Endothelial cell of umbilical vein (primary cell): ENCODE measurements at regions not wholly inside any gene's neighbourhood (a gene's known extent, or its start where the extent isn't known, plus 50 kb on each side); places are given as distances from the start of the nearest gene placed in this dataset.

Experiments
- MYC ChIP-seq: IDR thresholded peaks from one replicate; pipeline ENCODE4 v1.6.1; 2011; ENCODE audit warnings: mild to moderate bottlenecking, low read depth, low read length
- POLR2A ChIP-seq: IDR thresholded peaks from 2 replicates; pipeline ENCODE4 v1.6.1; 2012; ENCODE audit warnings: low read depth, mild to moderate bottlenecking, control low read depth, low read length
- POLR2AphosphoS5 ChIP-seq: IDR thresholded peaks from 2 replicates; pipeline ENCODE4 v1.6.1; 2012; ENCODE audit warnings: low read depth, mild to moderate bottlenecking, control low read depth, low read length, moderate library complexity; ENCODE audit not compliant: insufficient read depth
- TF ChIP-seq, protein P1 (sequence below), 2 donors: IDR thresholded peaks; 1 replicate in 1 of 2; 2 replicates in 1 of 2; pipeline ENCODE4 v1.5.1; 2011; ENCODE audit warnings: low read length in 2 of 2, mild to moderate bottlenecking in 2 of 2, moderate library complexity in 2 of 2, control low read depth in 1 of 2, inconsistent platforms in 1 of 2, low read depth in 1 of 2; ENCODE audit not compliant: insufficient read depth in 1 of 2; ENCODE audit errors: extremely low read depth in 1 of 2
- TF ChIP-seq, protein P2 (sequence below): IDR thresholded peaks from 2 replicates; pipeline ENCODE4 v1.6.1; 2011; ENCODE audit not compliant: insufficient read depth, insufficient read length

DNA sequence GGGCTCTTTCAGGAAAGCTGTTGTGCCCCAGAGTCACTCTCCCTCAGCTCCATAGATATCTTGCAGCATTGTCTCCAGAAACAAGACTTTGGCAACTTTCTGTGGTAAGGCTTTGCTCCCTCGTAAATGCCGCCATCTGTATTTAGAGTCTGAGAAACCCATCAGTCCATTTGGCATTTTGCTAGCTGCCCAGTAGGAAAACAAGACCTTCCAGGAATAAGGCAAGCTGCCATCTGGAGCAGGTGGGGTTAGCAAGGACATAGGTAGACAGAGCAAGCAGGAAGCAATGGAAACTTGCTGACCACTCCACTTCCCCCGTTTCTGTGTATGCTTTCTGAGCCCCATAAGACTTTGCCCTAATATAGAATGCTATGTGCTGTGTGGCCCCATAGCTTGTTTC lies 131.9 kb downstream of the SPATA19 start:
- TF ChIP-seq, protein P1, sequence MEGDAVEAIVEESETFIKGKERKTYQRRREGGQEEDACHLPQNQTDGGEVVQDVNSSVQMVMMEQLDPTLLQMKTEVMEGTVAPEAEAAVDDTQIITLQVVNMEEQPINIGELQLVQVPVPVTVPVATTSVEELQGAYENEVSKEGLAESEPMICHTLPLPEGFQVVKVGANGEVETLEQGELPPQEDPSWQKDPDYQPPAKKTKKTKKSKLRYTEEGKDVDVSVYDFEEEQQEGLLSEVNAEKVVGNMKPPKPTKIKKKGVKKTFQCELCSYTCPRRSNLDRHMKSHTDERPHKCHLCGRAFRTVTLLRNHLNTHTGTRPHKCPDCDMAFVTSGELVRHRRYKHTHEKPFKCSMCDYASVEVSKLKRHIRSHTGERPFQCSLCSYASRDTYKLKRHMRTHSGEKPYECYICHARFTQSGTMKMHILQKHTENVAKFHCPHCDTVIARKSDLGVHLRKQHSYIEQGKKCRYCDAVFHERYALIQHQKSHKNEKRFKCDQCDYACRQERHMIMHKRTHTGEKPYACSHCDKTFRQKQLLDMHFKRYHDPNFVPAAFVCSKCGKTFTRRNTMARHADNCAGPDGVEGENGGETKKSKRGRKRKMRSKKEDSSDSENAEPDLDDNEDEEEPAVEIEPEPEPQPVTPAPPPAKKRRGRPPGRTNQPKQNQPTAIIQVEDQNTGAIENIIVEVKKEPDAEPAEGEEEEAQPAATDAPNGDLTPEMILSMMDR (IDR thresholded peaks at IDR 0.05; ENCODE audit: extremely low read depth in 1 of 2, insufficient read depth in 1 of 2, low read depth in 1 of 2, low read length in 2 of 2), result no peak
- TF ChIP-seq POLR2A (no peak), MYC (no peak), POLR2AphosphoS5 (no peak)
- TF ChIP-seq, protein P2, sequence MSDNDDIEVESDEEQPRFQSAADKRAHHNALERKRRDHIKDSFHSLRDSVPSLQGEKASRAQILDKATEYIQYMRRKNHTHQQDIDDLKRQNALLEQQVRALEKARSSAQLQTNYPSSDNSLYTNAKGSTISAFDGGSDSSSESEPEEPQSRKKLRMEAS, result no peak
